HG03159 (cell line): ENCODE measurements at regions not wholly inside any gene's neighbourhood (a gene's known extent, or its start where the extent isn't known, plus 50 kb on each side); places are given as distances from the start of the nearest gene placed in this dataset.
"Not testable (repeated sequence)": the region's sequence is repeated elsewhere in the genome, so short reads cannot be mapped to it uniquely, and the experiment has no call there.

ENCODE experiments used
- ATAC-seq: cut with Tn5 transposase; IDR thresholded peaks from one replicate; pipeline ENCODE4 v1.9.1; 2021; ENCODE audit warnings: mild to moderate bottlenecking, moderate library complexity; ENCODE audit not compliant: unreplicated experiment

- no peak for ATAC-seq
Observed at GRCh38 chr6:121682666-121683065, 247.2 kb downstream of the GJA1 start.

DNA sequence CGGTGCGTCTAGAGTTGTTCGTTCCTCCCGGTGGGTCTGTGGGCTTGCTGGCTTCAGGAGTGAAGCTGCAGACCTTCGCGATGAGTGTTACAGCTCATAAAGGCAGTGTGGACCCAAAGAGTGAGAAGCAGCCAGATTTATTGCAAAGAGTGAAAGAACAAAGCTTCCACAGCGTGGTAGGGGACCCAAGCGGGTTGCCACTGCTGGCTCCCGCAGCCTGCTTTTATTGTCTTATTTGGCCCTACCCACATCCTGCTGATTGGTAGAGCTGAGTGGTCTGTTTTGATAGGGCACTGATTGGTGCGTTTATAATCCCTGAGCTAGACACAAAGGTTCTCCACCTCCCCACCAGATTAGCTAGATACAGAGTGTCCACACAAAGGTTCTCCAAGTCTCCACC, 250.4 kb downstream of the GJA1 start:
- ATAC-seq: not testable (repeated sequence)

GRCh38 chr6:121686611-121687023, 251.2 kb downstream of the GJA1 start:
- ATAC-seq: no peak

DNA sequence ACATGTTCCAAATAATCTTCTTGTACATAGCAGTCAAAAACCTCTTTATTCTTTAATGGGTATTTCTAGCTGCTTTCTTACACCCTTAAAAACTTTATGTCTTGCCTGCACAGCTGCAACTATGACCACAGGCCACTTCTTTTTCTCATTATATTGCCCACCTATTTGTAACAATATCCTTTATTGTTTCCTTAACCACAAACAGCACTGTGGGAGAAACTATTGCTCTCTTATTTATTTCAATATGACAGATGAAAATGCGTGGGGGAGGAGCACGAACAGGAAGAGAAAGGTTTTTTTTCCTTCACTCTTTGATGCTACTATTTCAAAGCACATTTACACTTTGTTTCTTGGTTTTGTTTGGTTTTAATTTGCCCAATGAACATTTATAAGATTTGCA, 253.5 kb downstream of the GJA1 start:
- ATAC-seq: no peak

- ATAC-seq: no peak
Observed at GRCh38 chr6:121691126-121691551, 255.7 kb downstream of the GJA1 start.

GRCh38 chr6:121694389-121694788, 258.9 kb downstream of the GJA1 start:
- ATAC-seq: no peak

DNA sequence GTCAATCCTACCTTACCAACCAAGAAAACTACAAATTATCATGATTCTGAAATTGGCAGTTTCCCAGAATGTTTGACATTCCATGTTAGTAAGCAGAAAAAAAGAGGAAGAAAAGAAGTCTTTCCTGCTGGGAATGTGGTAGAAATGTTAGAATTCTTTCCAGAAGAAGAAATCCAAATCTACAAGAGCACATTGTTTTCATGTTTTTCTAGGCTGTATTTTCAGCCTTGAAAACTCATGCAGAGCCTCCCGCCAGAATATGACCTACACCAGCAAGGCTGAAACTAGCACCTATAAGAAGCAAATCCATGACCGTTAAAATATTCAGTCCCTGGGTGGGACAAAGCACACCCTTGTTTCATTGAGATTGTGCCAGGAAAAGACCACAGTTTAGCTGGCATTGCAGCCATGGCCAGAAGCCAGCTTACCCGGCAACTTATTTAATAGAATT, 259.4 kb downstream of the GJA1 start:
- no peak for ATAC-seq

DNA sequence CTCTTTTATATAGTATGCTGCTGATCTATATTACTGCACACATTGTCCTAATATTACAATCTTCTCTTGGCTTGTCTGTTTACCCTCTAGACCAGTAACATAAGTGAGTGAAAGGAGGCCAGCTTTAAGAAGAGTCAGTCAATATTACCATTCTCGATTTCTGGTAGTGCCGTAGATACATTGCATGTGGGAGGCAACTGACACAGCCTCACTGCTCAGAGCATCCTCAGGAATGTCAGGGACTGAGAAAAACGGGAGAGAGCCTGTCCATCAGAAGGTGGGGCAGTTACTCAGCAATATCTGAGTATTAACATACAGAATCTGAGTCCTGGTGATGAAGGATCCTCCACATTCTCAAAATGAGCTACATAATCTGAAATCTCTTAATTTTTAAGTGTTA, 259.9 kb downstream of the GJA1 start:
- no peak for ATAC-seq

DNA sequence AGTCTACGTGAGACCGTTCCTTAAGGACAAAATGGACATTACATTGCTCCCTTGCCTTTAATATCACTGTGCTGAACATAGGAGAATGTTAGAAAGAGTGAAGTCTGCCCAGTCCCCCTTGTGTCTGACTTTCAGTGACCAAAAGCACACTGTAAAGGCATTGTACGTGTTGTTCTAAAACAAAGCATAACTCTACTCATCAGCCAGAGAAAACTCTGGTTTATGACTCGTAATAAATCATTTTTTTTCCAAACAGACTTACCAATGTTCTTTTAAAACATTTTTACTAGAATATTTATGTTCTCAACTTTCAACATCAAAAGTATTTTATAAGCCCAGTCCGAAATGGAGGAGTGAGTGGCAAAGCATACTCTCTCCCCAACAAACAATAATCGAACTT, 262.5 kb downstream of the GJA1 start:
- no peak for ATAC-seq

- no peak for ATAC-seq
Observed at GRCh38 chr6:121698617-121699016, 263.2 kb downstream of the GJA1 start.

DNA sequence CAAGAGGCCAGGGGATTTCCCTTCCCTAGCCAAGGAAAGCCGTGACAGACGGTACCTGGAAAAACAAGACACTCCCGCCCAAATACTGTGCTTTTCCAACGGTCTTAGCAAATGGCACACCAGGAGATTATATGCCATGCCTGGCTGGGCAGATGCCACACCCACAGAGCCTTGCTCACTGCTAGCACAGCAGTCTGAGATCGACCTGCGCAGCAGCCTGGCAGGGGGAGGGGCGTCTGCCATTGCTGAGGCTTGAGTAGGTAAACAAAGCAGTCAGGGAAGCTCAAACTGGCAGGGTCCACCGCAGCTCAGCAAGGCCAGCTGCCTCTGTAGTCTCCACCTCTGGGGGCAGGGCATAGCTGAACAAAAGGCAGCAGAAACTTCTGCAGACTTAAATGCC, 267.7 kb downstream of the GJA1 start:
- ATAC-seq: not testable (repeated sequence)

DNA sequence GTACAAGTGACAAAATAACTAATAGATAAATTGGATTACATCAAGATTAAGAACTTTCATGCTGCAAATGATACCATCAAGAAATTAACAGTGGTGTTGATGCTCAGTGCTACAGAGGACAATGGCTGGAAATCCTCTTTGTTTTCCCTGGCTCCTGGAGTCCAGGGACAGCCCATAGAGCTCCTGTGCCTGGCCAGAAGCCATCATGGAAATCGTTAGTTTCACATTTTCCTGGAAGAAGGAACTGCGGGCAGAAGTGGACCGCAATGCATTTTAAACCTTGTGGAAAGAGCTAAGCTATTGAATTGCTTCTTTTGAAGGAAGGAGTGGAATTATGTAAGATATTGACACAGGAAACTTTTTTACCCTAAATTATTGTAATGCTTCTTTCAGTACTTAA, 276.0 kb downstream of the GJA1 start:
- ATAC-seq: no peak

GRCh38 chr6:121717686-121718085, 282.2 kb downstream of the GJA1 start:
- ATAC-seq: no peak

DNA sequence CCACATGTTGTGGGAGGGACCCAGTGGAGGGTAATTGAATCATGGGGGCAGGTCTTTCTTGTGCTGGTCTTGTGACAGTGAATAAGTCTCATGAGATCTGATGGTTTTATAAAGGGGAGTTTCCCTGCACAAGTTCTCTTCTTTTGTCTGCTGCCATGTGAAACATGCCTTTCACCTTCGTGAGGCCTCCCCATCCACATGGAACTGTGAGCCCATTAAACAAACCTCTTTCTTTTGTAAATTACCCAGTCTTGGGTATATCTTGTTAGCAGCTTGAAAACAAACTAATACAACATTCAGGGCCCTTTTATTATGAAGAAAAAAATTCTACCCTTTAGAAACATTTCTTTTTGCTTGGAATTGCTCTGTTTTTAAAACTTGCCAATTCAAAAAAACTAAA, 285.4 kb downstream of the GJA1 start:
- not testable (repeated sequence) for ATAC-seq

GRCh38 chr6:121723623-121724022, 288.2 kb downstream of the GJA1 start:
- ATAC-seq: no peak

DNA sequence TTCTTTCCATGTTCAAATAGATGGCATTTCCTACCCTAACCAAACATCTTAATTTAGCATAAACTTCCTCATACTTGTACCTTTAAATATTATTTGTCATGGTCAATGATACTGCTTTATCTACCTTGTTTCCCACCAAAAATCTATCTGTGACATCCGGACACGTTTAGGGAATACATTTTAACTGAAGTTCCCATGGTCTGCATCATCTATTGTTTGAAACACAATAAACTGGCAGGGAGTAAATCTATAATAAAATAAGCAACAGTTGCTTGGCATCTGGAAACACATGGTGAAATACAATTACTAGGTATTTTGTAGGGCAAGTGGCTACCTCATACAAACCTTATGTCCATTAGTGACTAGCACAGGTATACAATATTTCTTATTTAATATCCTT, 289.1 kb downstream of the GJA1 start:
- ATAC-seq: no peak

- no peak for ATAC-seq
Observed at GRCh38 chr6:121726596-121726995, 291.1 kb downstream of the GJA1 start.

DNA sequence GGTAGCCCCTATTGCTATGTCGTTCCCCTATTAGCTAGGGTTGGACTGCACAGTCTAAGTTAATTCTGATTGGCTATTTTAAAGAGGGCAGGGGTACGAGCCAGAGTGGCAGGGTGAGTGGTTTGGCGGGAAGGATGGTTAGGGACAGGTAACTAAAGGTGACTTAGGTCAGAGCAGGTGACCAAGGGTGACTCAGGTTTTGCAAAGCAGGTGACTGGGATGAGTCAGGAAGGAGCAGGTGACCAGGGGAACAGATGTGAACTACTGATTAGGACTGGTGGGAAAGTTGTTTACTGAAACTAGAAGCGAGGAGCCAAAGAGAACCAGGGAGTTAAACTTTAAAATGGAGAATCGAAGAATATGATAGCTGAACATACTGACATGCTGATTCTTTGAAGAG, 295.2 kb downstream of the GJA1 start:
- no peak for ATAC-seq

DNA sequence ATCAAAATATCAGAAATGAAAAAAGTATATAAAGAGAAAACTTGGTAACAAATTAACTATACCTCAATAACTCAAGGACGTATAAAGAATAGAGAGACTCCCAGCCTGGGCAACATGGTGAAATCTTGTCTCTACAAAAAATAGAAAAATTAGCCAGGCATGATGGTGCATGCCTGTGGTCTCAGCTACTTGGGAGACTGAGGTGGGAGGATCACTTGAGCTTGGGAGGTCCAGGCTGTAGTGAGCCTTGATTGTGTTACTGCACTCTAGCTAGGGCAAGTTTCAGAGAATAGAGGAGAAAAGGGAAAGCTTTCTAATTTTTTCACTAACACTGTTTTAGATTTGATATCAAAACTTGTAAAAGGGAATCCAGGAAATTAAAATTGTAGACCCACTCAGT, 295.9 kb downstream of the GJA1 start:
- no peak for ATAC-seq

GRCh38 chr6:121732641-121733040, 297.2 kb downstream of the GJA1 start:
- no peak for ATAC-seq

GRCh38 chr6:121733234-121733633, 297.8 kb downstream of the GJA1 start:
- no peak for ATAC-seq

GRCh38 chr6:121740188-121740587, 304.7 kb downstream of the GJA1 start:
- ATAC-seq: not testable (repeated sequence)

DNA sequence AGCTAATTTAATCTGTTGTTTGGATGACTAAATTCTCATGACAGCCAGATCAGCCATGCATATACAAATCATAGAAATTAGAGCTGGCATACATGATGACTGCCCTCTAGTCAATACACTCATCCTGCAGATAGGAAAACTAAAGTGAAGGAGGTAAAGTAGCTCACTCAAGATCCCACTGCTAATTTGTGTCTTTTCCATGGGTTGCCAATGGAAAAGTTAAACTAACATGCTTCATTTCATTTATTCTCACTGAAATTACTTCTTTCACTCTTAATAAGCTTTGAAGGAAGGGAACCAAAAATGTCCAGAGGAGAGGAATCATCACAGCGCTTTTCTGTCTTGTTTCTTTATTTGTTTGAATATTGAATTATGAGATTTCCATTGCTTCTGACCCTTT, 308.2 kb downstream of the GJA1 start:
- no peak for ATAC-seq

GRCh38 chr6:121748376-121748775, 312.9 kb downstream of the GJA1 start:
- no peak for ATAC-seq
